HG02970 (cell line): ENCODE measurements at regions not wholly inside any gene's neighbourhood (a gene's known extent, or its start where the extent isn't known, plus 50 kb on each side); places are given as distances from the start of the nearest gene placed in this dataset.
"Not testable (repeated sequence)": the region's sequence is repeated elsewhere in the genome, so short reads cannot be mapped to it uniquely, and the experiment has no call there.

Experiments used
- ATAC-seq: cut with Tn5 transposase; IDR thresholded peaks from one replicate; pipeline ENCODE4 v1.9.1; 2021; ENCODE audit warnings: mild to moderate bottlenecking, moderate library complexity, moderate number of reproducible peaks; ENCODE audit not compliant: unreplicated experiment, low FRiP score

DNA sequence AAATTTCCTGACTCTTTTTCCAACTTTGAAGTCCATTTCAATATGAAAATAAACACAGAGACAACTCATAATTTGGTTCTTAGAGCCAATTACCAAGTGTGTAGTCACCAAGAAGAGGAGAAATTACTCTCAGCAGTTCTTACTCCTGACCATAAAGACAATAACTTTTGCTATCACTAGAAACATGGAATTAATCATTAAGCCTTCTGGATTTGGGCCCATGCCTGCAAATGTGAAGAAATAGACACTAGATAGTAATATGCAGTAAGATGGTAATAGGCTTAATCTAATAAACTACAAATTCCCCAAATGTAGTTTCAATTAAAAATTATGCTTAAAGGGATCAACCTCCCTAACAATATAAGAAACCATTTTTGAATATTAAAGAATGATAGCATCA lies 185.1 kb upstream of the AGTR1 start:
- no peak for ATAC-seq

DNA sequence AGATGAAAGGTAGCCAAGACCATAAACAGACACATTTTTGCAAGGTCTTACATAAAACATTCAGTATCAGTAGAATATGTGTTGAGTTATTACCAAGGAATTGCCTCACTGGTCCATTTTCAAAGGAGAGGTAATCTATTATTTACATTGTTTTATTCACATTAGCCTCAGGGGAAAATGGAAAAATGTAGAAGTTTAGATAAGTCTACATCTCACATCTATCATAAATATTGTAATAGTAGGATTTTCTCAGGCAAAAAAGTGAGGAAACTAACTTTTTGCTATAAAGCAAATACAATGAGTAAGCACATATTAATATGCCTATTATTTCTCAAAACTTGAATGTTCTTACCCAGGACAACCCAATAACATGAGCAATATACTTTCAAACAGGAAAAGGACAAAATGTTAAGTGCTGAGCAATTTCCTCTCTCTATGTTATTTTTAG lies 184.6 kb upstream of the AGTR1 start:
- ATAC-seq: no peak

DNA sequence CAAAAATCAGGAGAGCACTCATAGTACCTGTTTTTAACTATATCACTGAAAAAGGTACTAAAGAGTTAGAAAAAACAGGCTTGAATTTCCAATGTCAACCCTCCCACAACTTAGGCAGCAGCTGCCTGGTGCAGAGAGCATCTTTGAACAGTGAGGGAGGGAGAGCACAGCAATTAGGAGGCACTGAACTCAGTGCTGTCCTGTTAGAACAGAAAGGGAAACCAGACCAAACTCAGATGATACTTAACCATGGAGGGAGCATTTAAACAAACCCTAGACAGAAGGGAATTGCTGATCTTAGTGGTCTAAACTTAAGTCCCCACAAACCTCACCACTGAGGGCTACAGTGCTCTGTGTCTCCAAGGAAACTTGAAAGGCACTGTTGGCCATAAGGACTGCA lies 179.2 kb upstream of the AGTR1 start:
- no peak for ATAC-seq

GRCh38 chr3:148525621-148526020 lies 172.1 kb upstream of the AGTR1 start:
- ATAC-seq: not testable (repeated sequence)

DNA sequence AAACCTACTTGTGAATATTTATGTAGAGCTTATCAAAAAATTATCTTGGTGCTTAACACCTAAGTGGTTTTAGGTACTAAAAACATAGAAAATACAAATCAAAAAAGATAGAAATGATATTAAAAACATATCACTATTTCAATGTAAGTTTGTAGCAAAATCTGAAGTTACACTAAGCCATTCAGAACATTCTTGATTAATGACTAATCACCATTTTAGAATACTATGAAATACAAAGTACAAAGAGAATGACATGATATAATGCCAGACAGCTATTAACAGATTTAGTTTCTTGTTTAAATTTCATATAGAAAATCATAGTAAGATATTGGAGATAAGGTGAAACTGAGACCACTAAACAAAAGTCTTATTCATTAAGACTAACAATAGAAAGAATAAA lies 169.7 kb upstream of the AGTR1 start:
- ATAC-seq: no peak

GRCh38 chr3:148531836-148532235 lies 165.9 kb upstream of the AGTR1 start:
- no peak for ATAC-seq

DNA sequence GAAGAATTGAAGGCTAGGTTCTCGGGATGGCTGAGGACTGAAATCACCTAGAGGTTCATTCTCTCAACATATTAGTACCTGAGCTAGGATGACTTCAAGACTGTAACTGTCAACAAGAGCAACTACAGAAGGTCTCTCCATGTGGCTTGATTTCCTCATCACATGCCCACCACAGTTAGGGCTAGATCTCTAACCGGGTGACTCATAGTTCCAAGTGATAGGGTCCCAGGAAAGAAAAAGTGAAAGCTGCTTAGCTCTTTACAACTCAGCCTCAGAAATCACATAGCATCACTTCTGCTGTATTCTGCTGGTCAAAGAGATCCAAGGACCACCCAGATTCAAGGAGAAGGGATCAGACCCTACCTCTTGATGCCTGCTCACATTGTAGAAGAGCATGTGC lies 165.4 kb upstream of the AGTR1 start:
- ATAC-seq: no peak

GRCh38 chr3:148532774-148533173 lies 164.9 kb upstream of the AGTR1 start:
- ATAC-seq: no peak

DNA sequence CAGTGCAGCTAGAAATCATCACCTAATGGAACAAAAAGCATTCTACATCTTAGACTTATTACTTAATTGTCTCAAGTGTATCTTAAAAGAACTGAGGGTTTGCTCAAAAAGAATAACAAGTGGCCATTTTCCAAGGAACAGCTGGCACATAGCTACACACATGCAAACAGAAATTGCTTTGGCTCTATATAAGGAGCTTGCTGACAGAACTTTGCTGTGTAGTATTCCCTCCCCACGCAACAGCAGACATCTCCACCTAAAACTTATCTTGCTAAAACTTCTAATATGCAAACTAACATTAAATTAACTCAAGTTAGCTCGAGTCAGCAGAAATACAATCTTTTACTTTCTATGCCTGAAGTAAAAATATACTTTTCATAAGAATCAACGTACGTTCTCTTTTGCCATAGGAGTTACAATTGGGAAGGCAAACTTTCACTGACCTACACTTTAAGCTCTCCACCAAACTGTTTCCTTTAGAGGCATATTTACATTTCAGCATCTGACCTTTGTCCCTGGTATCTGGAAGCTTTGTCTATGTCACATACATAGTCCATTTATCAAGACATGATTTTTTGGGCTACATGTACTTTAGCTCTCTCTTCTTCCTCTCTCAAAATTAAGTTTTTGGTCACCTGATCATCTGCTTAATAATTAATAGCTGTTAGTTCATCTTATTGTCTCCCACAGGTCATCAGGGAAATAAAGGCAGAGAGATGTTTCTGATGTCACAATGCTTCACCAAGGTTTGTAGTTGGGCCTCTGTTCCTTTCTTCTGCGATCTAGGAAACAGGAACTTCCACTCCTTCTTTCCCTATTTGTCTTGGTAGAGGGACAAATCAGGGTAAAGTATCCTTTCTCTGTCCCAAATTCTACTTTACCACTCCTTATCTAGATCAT lies 163.4 kb upstream of the AGTR1 start:
- ATAC-seq: no peak

DNA sequence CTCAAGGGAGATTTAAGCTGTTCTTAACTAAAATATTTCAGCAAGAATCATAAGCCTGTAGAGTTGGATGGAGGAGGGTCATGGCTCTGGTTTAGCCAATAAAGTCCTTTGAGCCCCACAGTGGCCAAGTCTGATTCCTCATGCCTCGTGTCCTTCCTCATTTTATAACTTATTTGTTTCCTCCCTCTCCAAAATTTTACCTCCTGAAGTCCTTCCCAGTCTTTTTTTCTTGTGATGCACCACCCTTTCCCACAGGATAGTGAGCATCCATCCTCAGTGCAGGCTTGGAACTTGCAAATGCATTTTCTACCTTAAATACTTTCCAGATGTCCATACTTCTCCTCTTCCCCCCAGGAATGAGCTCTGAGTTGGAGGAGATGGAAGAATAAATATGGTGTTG lies 162.7 kb upstream of the AGTR1 start:
- no peak for ATAC-seq

DNA sequence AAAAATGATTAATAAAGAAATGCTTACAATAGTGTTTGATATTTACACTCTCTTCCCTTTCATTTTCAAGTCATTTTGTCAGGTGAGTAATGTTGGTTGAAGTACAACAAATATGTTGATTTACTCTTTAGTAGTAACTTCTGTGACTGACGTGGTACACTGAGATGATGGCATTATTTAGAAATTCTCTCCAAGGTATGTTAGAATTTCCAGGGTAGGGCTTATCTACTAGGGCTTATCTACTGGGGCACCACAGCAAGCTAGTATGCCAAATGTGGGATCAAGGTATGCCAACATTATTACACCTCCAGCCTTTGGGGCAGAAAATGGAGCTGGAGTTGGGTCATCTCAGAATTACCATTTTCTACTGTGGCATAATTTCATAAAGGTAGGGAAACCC lies 157.4 kb upstream of the AGTR1 start:
- ATAC-seq: no peak

- no peak for ATAC-seq
These were observed 156.9 kb upstream of the AGTR1 start for GRCh38 chr3:148540851-148541250.

DNA sequence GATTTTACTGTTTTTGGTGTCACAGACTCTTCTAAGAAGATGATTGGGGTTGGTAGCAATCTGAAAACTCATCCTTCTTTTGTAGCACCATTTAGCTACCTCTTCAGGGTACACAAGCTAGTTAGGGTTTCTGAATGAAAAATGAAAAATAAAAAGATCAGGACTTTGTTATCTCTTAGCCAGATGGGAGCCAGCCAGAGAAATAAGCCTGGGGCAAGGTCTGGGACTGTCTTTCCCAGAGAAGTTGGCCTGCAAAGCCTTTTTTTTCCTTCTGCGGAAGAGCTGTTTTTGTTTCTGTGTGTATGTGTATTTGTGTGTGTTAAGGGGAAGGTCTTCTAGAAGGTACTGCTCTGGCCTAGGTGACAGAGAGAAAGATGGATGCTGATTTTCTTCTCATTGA lies 150.7 kb upstream of the AGTR1 start:
- no peak for ATAC-seq

- ATAC-seq: no peak
These were observed 145.9 kb upstream of the AGTR1 start for GRCh38 chr3:148551767-148552260.

DNA sequence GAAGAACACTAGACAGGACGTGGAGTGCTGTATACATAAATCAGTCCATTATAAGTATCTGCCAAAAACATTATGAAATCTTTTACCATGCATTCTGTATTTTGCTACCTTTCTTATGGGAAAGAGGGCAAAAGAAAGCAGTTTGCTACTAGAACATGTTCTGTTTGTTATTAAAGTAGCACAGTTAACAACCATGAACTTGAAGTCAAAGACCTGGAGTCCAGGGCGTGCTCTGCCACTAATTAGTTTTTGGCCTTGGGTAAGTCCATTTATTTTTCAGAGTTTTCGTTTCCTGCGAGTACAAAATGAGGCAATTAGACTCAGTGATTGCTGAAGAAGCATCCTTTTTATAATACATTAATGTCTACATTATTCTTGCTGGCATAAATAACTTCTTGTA lies 143.3 kb upstream of the AGTR1 start:
- ATAC-seq: no peak

DNA sequence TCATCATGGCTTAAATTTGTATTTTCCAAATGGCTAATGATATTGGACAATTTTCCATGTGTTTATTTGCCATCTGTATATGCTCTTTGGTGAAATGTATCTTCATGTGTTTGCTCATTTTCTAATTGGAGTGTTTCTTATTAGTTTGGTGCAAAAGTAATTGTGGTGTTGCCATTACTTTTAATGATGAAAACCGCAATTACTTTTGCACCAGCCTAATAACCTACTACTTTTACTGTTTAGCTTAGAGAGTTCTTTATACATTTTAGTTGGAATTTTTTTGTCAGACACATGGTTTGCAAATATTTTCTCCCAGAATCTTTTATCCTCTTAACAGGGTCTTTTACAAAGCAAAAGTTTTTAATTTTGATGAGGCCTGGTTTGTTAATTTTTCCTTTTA lies 141.0 kb upstream of the AGTR1 start:
- ATAC-seq: no peak

DNA sequence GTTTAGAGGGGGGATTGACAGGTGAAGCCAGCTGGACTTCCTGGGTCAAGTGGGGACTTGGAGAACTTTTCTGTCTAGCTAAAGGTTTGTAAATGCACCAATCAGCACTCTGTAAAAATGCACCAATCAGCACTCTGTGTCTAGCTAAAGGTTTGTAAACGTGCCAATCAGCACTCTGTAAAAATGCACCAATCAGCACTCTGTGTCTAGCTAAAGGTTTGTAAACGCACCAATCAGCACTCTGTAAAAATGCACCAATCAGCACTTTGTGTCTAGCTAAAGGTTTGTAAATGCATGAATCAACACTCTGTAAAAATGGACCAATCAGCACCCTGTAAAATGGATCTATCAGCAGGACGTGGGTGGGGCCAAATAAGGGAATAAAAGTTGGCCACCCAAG lies 120.1 kb upstream of the AGTR1 start:
- ATAC-seq: not testable (repeated sequence)

- ATAC-seq: no peak
These were observed 115.6 kb upstream of the AGTR1 start for GRCh38 chr3:148582126-148582525.

- no peak for ATAC-seq
These were observed 113.9 kb upstream of the AGTR1 start for GRCh38 chr3:148583793-148584192.

DNA sequence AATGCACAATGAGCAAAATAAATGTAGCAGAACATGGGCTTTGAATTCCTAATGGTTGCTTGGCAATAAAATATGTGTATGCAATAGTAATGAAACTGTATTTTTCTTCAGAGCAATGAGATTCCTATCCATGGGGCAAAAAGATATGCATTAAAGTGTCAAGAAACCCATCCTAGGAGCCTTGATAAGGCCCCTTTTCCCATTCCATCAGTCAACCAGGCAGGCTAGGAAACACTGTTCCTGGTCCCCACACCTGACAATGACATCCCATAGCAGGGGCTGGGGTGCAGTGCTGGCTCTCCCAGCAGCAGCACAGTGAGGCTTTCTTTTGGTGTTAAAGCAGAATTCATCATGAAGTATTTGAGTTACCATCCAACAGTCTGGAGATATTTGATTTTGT lies 113.3 kb upstream of the AGTR1 start:
- ATAC-seq: no peak

GRCh38 chr3:148585671-148586379 lies 111.9 kb upstream of the AGTR1 start:
- no peak for ATAC-seq

- no peak for ATAC-seq
These were observed 109.4 kb upstream of the AGTR1 start for GRCh38 chr3:148588291-148588690.
